HG03064 (cell line): ENCODE measurements at regions not wholly inside any gene's neighbourhood (a gene's known extent, or its start where the extent isn't known, plus 50 kb on each side); places are given as distances from the start of the nearest gene placed in this dataset.
"Not testable (repeated sequence)": the region's sequence is repeated elsewhere in the genome, so short reads cannot be mapped to it uniquely, and the experiment has no call there.

Experiments
- ATAC-seq: cut with Tn5 transposase; IDR thresholded peaks from one replicate; pipeline ENCODE4 v1.9.1; 2021; ENCODE audit warnings: low read depth; ENCODE audit not compliant: unreplicated experiment

DNA sequence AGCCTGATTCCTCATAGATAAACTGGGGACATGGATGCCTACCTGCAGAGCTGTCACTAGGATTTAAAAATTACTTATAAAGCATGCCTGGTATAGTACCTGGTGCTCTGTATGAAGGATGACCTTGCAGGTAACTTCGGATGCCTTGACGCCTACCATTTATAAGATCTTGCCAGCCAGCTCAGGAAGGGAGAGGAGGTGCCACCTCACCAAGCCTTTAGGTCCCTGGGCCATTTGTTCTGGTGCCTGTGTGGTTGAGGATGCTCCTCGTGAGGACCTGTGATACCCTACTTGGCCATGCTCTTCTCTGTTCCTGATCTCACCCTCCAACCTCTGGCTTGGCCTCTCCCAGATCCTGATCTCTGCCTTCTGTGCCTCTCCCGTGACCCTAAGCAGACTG is 85.2 kb downstream of the FDX1 start:
- ATAC-seq: no peak

- not testable (repeated sequence) for ATAC-seq
These were observed 87.6 kb downstream of the FDX1 start for GRCh38 chr11:110517381-110517780.

DNA sequence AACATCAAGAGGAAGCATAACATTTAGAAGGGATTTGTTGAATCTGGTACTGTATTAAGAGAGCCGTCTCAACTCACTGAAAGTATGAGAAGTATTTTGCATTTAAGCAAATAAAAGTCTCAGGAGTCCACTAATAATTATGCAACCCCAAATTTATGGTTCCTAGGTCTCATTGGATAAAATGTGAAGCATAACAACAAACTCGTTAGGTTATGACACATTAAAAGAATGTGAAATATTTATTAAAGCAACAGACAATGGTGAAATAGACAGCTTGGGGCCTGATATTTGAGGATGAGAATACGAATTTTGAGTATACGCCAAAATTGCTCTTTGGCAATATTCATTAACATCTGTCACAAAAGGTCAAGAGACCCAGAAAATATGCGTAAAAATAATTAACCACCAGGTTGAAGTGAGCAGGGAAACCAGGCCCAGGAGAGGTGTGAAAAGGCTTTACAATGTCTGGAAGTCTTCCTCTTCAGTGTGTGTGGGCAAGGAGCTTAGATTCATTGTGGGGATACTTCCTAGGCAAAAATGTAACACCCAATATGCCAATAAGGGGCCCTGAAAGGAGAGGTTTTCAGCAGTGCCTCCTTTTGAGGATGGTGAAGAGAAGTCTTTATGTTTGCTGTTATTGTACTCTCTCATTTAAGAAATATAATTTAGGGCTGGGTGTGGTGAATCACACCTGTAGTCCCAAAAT is 89.2 kb downstream of the FDX1 start:
- no peak for ATAC-seq

DNA sequence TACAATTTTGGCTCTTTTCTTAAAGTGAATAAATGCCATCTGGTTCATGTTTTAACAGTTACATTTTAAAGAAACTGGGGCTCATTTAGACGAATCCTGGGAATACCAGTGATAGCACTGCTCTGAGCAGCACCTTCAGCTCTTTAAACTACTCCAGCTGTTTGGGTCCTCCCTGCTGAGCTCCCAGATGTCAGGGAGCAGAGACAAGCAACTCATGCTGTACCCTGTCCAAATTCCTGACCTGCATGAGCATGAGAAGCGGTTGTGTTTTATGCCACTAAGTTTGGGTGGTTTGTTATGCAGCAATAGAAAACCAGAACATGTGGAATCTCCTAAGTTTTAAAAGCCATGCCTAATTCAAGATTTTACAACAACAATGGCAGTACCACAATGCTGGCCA is 90.0 kb downstream of the FDX1 start:
- no peak for ATAC-seq

GRCh38 chr11:110522471-110522870 is 92.7 kb downstream of the FDX1 start:
- ATAC-seq: no peak

- no peak for ATAC-seq
These were observed 94.5 kb downstream of the FDX1 start for GRCh38 chr11:110524238-110524637.

- ATAC-seq: peak; percentile 66
These were observed 96.1 kb downstream of the FDX1 start for GRCh38 chr11:110525883-110526282.

GRCh38 chr11:110526323-110526722 is 96.6 kb downstream of the FDX1 start:
- ATAC-seq: no peak
